Sigmoid colon (tissue), 4 donors: ENCODE measurements at regions not wholly inside any gene's neighbourhood (a gene's known extent, or its start where the extent isn't known, plus 50 kb on each side); places are given as distances from the start of the nearest gene placed in this dataset.

Source experiments
- CTCF ChIP-seq, 4 experiments: fragments of 450-650 bp in 3 of 4; fragments of 200-600 bp in 1 of 4; IDR thresholded peaks; one replicate each; pipeline ENCODE4 v1.5.1; 2016 to 2019; ENCODE audit warnings: antibody characterized with exemption in 4 of 4, mild to moderate bottlenecking in 3 of 4, moderate library complexity in 2 of 4
- POLR2AphosphoS5 ChIP-seq, 4 donors: sonication (generic); formaldehyde crosslinking; IDR thresholded peaks; one replicate each; pipeline ENCODE4 v1.6.1; 2017; ENCODE audit warnings: antibody characterized with exemption in 4 of 4

- TF ChIP-seq POLR2AphosphoS5 (IDR thresholded peaks at IDR 0.05) (no peak), CTCF (IDR thresholded peaks at IDR 0.05) (no peak)
Measured at GRCh38 chr20:60700728-60701127, 551.3 kb upstream of the CDH4 start.
